HG03280 (cell line): ENCODE measurements at regions not wholly inside any gene's neighbourhood (a gene's known extent, or its start where the extent isn't known, plus 50 kb on each side); places are given as distances from the start of the nearest gene placed in this dataset.
"Not testable (repeated sequence)": the region's sequence is repeated elsewhere in the genome, so short reads cannot be mapped to it uniquely, and the experiment has no call there.

Source experiments
- ATAC-seq: cut with Tn5 transposase; IDR thresholded peaks from one replicate; pipeline ENCODE4 v1.9.1; 2021; ENCODE audit warnings: mild to moderate bottlenecking, moderate library complexity; ENCODE audit not compliant: unreplicated experiment

DNA sequence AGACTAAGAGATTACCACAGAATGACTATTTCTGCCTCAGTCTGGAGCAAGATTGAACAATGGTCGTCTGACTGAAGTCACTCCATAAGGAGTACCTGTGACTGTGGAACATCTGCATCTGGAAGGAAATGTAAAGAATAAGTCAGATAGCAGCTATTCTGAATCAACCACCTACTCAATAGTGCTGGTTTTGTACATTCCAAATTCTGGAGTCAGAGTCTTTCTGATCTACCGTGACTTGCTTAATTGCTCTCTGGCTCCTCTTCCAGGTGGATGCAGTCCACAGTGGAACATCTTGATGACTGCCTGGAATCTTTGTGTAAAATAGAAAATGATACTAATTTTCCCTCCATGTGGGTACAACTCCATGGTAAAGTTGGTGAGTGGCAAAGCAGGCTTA, 156.3 kb upstream of the SEMA3C start:
- no peak for ATAC-seq

DNA sequence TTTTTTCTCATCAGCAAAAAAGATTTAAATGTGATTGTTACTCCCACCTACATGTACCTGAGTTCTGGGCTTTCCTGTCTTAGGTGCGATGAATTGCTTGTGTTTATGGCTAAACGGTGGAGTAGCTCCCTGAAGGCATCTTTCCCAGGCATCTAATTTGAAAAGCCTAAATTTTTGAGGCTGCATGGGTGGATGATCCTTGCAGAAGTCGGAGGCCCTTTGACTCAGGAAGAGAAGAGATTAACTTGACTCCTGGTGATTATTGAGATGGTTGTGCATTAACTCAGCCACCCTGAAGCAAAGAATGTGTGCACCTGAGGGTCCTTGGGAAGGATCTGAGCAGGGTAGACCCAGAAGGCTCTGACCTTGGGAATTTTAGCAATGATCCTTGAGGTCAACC, 155.6 kb upstream of the SEMA3C start:
- ATAC-seq: no peak

DNA sequence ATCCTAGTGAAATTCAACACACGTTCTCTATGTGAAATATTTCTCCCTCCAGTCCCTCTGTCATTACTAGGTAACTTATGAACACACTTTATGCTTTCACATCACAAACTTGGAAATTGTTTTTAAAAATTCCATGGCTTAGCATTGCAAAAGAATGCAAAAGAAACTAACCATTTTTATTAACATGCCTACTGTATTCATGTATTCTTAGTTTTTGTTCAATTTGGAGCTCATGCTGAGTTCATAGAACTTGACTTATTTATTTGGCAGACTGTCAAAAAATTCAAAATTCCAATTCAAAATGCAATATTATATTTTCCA, 155.0 kb upstream of the SEMA3C start:
- ATAC-seq: no peak

DNA sequence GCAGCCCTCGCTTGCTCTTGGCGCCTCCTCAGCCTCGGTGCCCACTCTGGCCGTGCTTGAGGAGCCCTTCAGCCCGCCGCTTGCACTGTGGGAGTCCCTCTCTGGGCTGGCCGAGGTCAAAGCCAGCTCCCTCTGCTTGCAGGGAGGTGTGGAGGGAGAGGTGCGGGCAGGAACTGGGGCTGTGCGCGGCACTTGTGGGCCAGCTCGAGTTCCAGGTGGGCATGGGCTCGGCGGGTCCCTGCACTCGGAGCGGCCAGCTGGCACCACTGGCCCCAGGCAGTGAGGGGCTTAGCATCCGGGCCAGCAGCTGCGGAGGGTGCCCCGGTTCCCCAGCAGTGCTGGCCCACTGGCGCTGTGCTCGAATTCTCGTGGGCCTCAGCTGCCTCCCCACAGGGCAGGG, 152.1 kb upstream of the SEMA3C start:
- no peak for ATAC-seq

DNA sequence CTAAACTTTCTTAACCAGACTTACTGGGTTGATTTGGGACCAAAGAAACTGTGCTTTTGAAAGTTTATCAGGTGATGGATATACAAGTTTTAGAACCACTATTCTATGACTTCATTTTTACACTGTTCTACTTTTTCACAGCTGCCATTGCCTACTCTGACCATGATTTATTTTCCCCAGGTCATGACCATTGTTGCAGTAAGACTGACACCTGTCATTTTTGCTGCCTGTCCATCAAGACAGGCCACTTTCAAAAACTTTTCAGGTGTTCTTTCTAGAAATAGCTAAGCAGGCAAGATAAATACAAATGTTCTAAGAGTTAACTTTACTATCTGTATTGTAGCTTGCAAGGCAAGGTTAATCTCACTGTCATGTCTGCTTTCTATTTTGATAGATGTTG, 147.9 kb upstream of the SEMA3C start:
- no peak for ATAC-seq

DNA sequence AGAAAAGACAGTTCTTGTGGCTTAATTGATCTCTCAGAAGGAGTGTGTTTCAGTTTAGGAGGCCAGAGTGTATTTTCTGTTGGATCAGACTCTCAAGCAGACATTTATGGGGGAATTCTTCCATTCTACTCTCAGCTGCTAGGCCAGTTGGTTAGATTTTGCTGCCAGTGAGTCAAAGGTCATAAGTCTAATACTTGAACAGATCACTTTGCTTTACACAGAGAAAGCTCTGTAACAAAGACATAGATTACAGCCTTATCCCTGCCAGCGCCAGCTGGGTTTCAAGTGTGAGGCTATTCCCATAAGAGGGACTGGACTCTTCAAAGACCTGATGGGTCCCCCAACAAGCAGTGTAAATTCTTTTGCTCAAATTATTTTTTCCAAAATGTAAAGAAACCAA, 145.6 kb upstream of the SEMA3C start:
- no peak for ATAC-seq

DNA sequence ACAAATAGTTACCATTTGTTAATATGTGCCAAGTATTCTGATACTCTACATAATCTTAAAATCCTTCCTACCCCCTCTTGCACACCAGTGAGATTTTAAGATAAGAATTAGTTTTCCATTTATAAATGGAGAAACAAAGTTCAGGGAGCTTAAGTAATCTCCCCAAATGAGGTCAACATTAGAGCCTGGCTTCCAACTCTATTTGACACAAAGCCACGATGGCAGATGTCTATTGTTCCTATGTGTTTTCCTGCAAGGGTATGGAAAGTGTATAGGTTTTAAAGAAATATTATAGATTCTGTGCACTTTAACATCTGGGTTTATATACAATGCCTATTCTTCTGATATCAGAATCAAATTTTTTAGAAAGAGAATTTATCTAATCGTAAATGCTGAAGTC, 143.9 kb upstream of the SEMA3C start:
- ATAC-seq: no peak

DNA sequence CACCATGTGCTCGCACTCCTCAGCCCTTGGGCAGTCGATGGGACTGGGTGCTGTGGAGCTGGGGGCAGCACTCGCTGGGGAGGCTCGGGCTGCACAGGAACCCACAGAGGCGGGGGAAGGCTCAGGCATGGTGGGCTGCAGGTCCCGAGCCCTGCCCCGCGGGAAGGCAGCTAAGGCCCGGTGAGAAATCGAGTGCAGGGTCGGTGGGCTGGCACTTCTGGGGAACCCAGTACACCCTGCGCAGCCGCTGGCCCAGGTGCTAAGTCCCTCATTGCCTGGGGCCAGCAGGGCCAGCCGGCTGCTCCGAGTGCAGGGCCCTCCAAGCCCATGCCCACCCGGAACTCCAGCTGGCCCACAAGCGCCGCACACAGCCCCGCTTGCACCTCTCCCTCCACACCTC, 138.6 kb upstream of the SEMA3C start:
- not testable (repeated sequence) for ATAC-seq

DNA sequence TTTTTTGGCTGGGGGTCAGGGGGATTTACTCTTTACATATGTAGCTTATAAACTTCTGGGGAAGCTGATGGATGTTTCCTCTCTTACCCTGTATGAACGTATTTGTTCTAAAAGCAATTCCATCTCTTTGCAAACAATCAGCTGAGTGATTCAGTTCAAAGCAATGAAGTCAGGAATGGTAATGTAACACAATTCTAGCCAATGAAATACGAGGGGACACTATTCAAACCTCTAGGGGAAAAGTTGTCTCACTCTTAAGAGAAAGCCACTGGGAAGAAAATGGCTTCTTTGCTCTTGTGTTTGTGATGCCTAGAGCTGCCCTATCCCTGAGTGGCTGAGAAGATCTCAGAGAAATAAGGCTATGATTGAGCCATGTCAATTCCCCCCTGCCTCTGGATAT, 134.8 kb upstream of the SEMA3C start:
- ATAC-seq: no peak

DNA sequence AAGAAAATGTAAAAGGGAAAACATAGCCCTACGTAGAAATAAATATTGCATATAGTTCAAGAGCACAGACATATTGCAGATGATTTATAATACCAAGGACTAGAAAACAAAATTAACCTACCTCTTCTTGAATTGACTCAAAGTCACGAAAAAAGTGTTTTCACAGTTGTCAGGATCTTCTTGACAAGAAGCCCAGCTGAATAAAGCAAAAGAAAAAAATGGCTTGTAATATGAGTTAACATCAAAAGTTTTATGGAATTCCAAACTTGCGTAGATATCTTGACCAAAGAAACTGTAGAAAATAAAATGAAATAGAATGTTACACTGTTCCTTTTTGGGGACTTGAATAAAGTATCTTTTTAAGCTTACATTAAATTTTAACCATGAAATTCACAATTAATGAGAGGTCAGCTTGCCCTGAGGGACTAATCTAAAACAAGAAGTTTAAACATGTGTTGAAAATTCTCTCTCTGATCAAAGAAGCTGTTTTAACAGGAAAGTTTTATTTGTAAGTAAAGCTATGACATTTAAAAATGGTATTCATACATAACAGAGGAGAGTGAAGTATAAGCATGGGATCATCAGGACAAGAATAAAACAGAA, 133.1 kb upstream of the SEMA3C start:
- ATAC-seq: no peak

DNA sequence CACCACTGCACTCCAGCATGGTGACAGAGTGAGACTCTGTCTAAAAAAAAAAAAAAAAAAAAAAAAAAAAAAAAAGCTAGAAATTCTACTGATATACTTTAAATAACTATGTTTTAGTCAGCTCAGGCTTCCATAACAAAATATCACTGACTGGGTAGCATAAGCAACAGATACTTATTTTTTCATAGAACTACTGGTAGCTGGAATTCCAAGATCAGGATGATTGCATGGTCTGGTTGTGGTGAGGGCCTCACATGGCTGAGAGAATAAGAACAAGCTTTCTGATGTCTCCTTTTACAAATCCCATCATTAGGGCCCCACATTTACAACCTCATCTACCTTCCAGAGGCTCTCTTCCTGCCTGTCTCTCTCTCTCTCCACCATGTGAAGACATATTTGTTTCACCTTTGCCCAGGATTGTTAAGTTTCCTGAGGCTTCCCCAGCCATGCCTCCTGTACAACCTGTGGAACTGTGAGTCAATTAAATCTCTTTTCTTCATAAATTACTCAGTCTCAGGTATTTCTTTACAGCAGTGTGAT, 126.7 kb upstream of the SEMA3C start:
- ATAC-seq: no peak

DNA sequence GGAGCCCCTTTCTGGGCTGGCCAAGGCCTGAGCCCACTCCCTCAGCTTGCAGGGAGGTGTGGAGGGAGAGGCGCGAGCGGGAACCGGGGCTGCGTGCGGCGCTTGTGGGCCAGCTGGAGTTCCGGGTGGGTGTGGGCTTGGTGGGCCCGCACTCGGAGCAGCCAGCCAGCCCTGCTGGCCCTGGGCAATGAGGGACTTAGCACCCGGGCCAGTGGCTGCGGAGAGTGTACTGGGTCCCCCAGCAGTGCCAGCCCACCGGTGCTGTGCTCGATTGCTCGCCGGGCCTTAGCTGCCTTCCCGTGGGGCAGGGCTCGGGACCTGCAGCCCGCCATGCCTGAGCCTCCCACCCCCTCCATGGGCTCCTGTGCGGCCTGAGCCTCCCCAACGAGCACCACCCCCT, 123.8 kb upstream of the SEMA3C start:
- ATAC-seq: not testable (repeated sequence)

DNA sequence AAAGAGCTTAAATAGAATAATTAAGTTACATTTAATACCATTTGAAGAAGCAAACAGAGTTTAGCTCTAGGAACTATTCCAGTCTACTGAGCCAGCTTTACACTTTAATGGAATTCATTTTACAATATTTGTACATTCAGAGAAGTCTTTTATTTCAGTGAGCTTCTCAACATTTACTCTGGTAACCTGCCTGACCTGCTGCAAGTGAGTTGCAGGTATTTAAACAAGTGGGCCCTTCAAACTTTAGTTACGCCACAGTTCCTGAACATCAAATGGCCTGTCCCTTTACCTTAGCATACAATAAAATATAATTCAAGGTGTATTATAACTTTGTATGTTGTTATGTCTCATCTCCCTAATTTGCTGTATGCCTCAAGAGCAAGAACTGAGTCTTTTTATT, 121.6 kb upstream of the SEMA3C start:
- no peak for ATAC-seq

DNA sequence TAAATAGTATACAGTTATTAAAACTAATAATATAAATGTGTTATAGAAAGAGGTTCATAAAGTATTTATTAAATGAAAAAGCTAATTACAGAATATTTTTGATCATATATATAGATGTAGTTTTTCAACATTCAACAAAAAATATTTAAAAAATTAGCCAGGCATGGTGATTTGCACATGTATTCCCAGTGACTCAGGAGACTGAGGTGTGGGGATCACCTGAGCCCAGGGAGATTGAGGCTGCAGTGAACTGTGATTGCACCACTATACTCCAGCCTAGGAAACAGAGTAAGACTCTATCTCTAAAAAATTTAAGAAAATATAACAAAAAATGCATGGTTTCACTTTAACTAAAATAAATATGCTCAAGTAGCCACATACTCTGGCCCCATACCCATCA, 118.0 kb upstream of the SEMA3C start:
- no peak for ATAC-seq

DNA sequence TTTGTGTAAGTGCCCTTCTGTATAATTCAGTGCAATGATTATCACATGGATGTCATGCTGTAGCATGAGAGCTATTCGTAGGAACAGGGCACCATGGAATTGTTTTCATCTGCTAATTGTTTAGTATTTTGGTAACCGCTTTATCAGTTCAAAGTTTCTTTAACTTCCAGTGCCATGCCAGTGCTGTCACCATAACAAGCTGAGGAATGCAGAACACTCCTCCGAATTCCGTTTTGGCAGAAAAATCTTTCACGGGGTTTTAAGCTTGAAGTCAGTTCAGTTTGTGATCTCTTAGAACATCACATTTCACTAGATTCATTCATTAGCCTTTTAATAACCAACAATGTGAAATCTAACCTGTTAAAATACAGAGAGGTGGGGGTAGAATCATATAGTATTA, 117.2 kb upstream of the SEMA3C start:
- ATAC-seq: no peak

DNA sequence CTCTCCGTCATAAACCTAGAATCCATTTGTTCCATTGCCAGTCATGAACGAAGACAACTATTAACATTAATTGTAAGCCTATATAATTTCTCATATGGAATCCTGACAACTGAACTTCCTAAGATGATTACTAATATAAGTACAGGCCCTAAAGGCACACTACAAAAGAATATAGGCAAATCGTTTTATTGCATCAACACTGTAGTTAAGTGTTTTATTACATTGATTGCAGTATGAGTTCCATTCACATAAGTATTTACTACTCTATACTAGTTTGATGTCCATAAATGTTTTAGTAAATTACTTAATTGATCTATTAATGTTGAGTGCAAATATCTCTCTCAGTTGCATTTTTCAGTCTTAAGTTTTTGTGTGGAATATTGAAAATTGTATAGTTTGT, 113.1 kb upstream of the SEMA3C start:
- ATAC-seq: no peak

DNA sequence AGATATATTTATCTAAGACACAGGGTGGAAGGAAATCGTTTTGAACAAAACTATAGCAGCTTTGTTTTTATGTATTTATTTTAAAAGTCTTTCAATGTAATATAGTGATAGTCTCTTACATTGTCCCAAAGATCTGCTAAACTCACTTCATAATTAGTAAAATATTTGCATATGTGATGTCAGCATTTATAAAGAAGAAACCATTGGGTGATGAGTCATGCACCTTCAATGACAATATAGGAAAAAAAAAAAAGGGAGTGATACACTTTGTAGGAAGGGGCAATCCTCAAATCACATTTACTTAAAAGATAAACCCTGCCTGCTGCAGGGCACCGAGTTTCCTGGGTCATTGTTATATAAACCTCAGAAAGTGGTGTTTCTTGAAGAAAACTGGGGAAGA, 112.4 kb upstream of the SEMA3C start:
- no peak for ATAC-seq

DNA sequence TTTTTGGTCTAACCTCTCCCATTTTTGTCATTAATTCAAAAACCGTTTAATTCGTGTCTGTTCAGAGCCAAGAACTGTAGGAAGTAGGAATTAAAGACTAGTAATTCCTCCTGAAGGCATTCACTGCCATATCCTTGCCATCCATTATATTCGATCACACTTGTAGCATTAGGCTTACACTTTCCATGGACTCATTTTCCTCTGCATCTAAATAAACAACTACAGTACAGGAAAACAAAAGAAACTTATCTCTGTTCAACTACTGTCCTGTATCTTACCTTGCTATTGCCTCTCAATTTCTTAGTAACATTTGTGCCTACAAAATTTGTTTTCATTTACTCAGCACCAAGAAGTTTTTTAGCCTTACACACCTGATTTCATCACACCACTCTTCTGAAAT, 111.6 kb upstream of the SEMA3C start:
- no peak for ATAC-seq

DNA sequence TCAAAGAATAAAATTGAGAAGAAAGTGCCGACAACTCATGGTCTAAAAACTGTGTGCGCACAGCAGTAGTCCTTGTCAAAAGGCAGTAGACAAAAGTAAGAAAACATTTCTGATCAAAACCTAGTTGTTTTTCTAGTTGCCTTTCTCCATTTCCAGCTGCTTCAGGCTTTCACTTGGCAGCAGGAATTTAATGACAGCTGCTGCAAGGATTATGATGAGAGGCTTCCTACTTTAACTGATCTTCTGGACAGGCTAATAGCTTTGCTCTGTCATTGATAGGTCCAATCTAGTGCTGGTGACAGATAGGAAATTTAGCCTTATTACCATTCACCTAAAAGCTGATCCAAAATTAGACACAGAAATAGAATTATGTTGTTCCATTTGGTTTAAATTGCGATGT, 110.7 kb upstream of the SEMA3C start:
- ATAC-seq: no peak

DNA sequence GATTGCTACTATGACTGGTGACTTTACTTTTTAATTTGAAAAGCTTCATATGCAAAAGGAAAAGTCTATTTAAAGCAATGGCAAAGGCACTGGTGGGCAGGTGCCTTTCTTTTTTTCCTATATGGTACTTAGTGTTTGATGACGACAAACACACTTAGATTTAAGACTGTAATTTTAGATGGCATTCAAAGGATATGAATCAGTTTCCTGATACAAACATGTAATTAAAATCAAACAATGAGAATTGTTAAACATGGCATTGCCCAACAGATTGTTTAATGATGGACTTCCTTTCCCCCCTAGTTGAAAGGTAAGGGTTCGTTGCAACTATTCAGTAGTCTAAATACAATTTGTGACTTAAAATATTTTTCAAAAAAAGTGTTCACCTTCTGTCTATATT, 106.5 kb upstream of the SEMA3C start:
- no peak for ATAC-seq

DNA sequence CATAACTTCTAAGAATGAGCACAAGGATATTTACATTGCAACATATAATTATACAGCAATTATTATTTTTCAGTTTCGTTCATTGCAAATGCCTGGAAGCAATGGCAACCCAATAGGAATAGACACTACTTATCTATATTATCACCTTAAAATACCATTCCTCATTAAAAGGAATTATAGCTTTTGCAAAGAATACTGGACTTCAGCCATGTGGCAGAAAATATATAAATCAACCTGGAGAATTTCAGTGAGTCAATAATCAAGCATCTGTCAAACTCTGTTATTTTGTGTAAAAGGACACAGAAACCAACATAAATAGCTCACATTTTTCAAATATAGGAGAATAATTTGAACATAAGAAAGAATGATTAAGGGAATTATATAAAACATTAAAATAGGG, 96.1 kb upstream of the SEMA3C start:
- no peak for ATAC-seq

DNA sequence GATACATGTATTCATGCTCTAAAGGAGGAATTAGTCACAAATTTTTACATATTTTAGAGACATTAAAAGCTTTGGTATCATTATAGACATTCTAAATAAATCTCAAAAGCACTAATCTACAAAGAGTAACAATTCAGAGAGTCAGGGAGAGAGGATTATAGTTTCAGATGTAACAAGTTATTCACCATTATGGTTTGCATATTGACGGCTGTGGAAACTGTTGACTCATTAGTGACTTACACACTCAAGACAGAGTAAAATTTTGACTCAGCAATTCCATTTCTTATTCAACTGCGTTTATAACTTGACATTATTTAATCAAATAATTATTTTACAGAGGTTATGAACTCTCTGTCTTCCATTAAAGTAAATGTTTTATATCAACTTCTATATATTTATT, 95.4 kb upstream of the SEMA3C start:
- no peak for ATAC-seq

DNA sequence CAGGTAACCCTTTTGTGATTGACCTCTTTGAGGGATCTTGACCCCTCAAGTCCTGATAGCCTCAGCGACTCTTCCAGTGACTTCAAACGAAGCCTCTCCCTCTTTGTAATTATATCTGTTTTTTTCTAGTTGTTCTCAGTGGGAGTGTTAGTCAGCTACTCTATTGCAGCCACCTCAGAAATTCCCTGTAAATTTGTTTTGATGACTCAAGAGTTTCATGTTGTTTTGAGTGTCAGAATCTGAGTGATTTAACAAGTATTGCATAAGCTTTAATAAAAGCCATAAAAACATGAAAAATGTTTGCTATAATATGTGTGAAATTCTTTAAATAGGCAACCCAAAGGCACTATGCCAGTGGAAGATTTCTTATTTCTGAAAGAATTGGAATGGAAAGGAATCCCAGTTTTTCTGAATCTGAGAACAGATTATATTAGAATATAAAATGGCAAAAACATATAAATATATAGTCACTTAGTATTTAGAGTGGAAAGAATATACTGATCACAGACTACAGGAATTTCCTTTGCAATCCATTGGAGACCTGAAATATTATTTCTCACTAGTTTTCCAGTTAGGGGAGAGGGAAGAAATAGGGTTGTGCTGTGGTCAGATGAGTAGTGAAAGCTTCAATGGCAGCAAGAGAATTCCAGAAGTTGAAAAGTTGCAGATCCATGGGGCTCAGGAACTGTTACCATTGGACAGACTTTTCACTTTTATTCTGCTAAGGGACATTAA, 94.4 kb upstream of the SEMA3C start:
- ATAC-seq: no peak
